CD14-positive monocyte (primary cell): ENCODE measurements at regions not wholly inside any gene's neighbourhood (a gene's known extent, or its start where the extent isn't known, plus 50 kb on each side); places are given as distances from the start of the nearest gene placed in this dataset.
"Not testable (repeated sequence)": the region's sequence is repeated elsewhere in the genome, so short reads cannot be mapped to it uniquely, and the experiment has no call there.

Experiments
- DNase-seq, 3 donors: peaks; one replicate each; pipeline ENCODE4 v3.0.0-alpha.2; 2011 to 2022
- H2AFZ ChIP-seq: 2 replicates; pipeline ENCODE4 v1.6.0; 2012; ENCODE audit warnings: mild to moderate bottlenecking, low read depth, low read length, inconsistent platforms; ENCODE audit not compliant: insufficient read depth, poor library complexity, severe bottlenecking
- H3K27ac ChIP-seq, 2 donors: 1 replicate in 1 of 2; 2 replicates in 1 of 2; pipeline ENCODE4 v1.5.1; 2012 to 2013; ENCODE audit warnings: low read length in 2 of 2, control low read depth in 1 of 2, inconsistent platforms in 1 of 2, low read depth in 1 of 2, mild to moderate bottlenecking in 1 of 2
- H3K27me3 ChIP-seq, 2 donors: one replicate each; pipeline versions ENCODE4 v1.6.0 to v1.6.1; 2011 to 2013; ENCODE audit warnings: low read length in 2 of 2; ENCODE audit not compliant: control insufficient read depth in 2 of 2, insufficient read depth in 2 of 2
- H3K36me3 ChIP-seq, 2 donors: replicated peaks in 1 of 2; 1 replicate in 1 of 2; 2 replicates in 1 of 2; pipeline versions ENCODE4 v1.5.1 to v1.6.1; 2012 to 2013; ENCODE audit warnings: low read length in 2 of 2, control low read depth in 1 of 2, inconsistent platforms in 1 of 2, mild to moderate bottlenecking in 1 of 2; ENCODE audit not compliant: insufficient read depth in 2 of 2, control insufficient read depth in 1 of 2
- H3K4me1 ChIP-seq, 2 donors: 1 replicate in 1 of 2; 2 replicates in 1 of 2; pipeline versions ENCODE4 v1.5.1 to v1.6.1; 2012 to 2013; ENCODE audit warnings: low read length in 2 of 2, control low read depth in 1 of 2, inconsistent platforms in 1 of 2, mild to moderate bottlenecking in 1 of 2, moderate library complexity in 1 of 2; ENCODE audit not compliant: insufficient read depth in 2 of 2, control insufficient read depth in 1 of 2
- H3K4me2 ChIP-seq: replicated peaks from 2 replicates; pipeline ENCODE3; 2012; ENCODE audit warnings: low read length, moderate library complexity, mild to moderate bottlenecking; ENCODE audit not compliant: poor library complexity, severe bottlenecking; ENCODE audit errors: extremely low read depth
- H3K4me3 ChIP-seq, 3 experiments: fragments of 200-600 bp in 1 of 3; sonication (generic) in 1 of 3; replicated peaks in 1 of 3; 1 replicate in 2 of 3; 2 replicates in 1 of 3; pipeline ENCODE4 v1.5.1; 2011 to 2013; ENCODE audit warnings: low read length in 3 of 3, mild to moderate bottlenecking in 3 of 3, control low read depth in 2 of 3, low read depth in 2 of 3, inconsistent platforms in 1 of 3, moderate library complexity in 1 of 3
- H3K79me2 ChIP-seq: 2 replicates; pipeline ENCODE4 v1.6.0; 2012; ENCODE audit warnings: mild to moderate bottlenecking, control low read depth, inconsistent platforms, low read length, moderate library complexity; ENCODE audit not compliant: insufficient read depth
- H3K9ac ChIP-seq: 2 replicates; pipeline ENCODE4 v1.6.0; 2017; ENCODE audit warnings: low read length, mild to moderate bottlenecking; ENCODE audit not compliant: insufficient read depth, poor library complexity, severe bottlenecking
- H3K9me3 ChIP-seq, 2 donors: replicated peaks in 1 of 2; 1 replicate in 1 of 2; 2 replicates in 1 of 2; pipeline versions ENCODE4 v1.5.1 to v1.6.1; 2012 to 2013; ENCODE audit warnings: low read length in 2 of 2, control low read depth in 1 of 2; ENCODE audit not compliant: control insufficient read depth in 1 of 2, insufficient read depth in 1 of 2
- H4K20me1 ChIP-seq: 2 replicates; pipeline ENCODE4 v1.6.0; 2012; ENCODE audit warnings: mild to moderate bottlenecking, low read length, control low read depth, moderate library complexity; ENCODE audit not compliant: insufficient read depth
- H3K27ac Mint-ChIP-seq, 7 donors: one replicate each; pipeline ENCODE4 v1.8.0; 2020; ENCODE audit warnings: mild to moderate bottlenecking in 7 of 7, mixed read lengths in 7 of 7, moderate library complexity in 6 of 7, inconsistent platforms in 2 of 7
- H3K27me3 Mint-ChIP-seq, 3 donors: one replicate each; pipeline ENCODE4 v1.8.0; 2021 to 2022; ENCODE audit warnings: low read depth in 3 of 3, mild to moderate bottlenecking in 3 of 3, mixed read lengths in 3 of 3, moderate library complexity in 3 of 3, inconsistent platforms in 1 of 3
- H3K36me3 Mint-ChIP-seq, 2 donors: one replicate each; pipeline ENCODE4 v1.8.0; 2020; ENCODE audit warnings: mixed read lengths in 2 of 2, inconsistent platforms in 1 of 2, mild to moderate bottlenecking in 1 of 2
- H3K4me1 Mint-ChIP-seq: one replicate; pipeline ENCODE4 v1.8.0; 2020; ENCODE audit warnings: mild to moderate bottlenecking, mixed read lengths
- H3K4me3 Mint-ChIP-seq, 2 donors: one replicate each; pipeline ENCODE4 v1.8.0; 2020; ENCODE audit warnings: mild to moderate bottlenecking in 2 of 2, mixed read lengths in 2 of 2, moderate library complexity in 1 of 2
- H3K9me3 Mint-ChIP-seq, 7 donors: one replicate each; pipeline ENCODE4 v1.8.0; 2020 to 2022; ENCODE audit warnings: mixed read lengths in 7 of 7, mild to moderate bottlenecking in 6 of 7, moderate library complexity in 6 of 7, inconsistent platforms in 2 of 7
- WGBS: methylation state at CpG from one replicate; pipeline ENCODE4 v1.1.5; 2013; ENCODE audit warnings: missing lambda C conversion rate; ENCODE audit not compliant: insufficient coverage; 5-methylcytosine and 5-hydroxymethylcytosine counted together
- intact Hi-C, 2 donors: fragments of 100-400 bp; cut with micrococcal nuclease; formaldehyde crosslinking; loops; one replicate each; pipeline versions ENCODE4 v1.15.0 to v1.15.1; 2023
- TF ChIP-seq, protein P1 (sequence below): fragments of 200-600 bp; IDR thresholded peaks from one replicate; pipeline ENCODE4 v1.8.0; 2022; ENCODE audit warnings: antibody characterized with exemption, mild to moderate bottlenecking

- H3K9ac ChIP-seq = no peak overlapping the region
- peaks cover 0 to 8% (median 4%) of the 10 kb centered on the region in 7 donors for H3K9me3 Mint-ChIP-seq
These were observed 612.9 kb downstream of the GALC start for GRCh38 chr14:87380054-87380453.

GRCh38 chr14:87368751-87369150, 624.2 kb downstream of the GALC start:
- Mint-ChIP-seq H3K36me3 (no peaks in the 10 kb centered on the region), H3K9me3 (peaks cover 0 to 18% (median 7%) of the 10 kb centered on the region in 7 donors), H3K27me3 (peaks cover 0 to 2% (median 2%) of the 10 kb centered on the region in 3 donors), H3K4me1 (no peaks in the 10 kb centered on the region), H3K4me3 (no peak overlapping the region), H3K27ac (no peak overlapping the region)
- Histone ChIP-seq H3K79me2 (no peaks in the 10 kb centered on the region), H3K27ac (no peak overlapping the region), H3K4me3 (no peak overlapping the region), H3K27me3 (no peaks in the 10 kb centered on the region), H4K20me1 (no peaks in the 10 kb centered on the region), H3K9ac (no peak overlapping the region), H3K9me3 (peaks cover 15 to 21% of the 10 kb centered on the region in 2 donors), H3K4me2 (no peak overlapping the region), H3K4me1 (no peaks in the 10 kb centered on the region), H3K36me3 (no peaks in the 10 kb centered on the region), H2AFZ (no peak overlapping the region)
- intact Hi-C loops = no loop called here
- no CpG with 5 or more reads among the region's 2 CpGs for WGBS
- TF ChIP-seq, protein P1, sequence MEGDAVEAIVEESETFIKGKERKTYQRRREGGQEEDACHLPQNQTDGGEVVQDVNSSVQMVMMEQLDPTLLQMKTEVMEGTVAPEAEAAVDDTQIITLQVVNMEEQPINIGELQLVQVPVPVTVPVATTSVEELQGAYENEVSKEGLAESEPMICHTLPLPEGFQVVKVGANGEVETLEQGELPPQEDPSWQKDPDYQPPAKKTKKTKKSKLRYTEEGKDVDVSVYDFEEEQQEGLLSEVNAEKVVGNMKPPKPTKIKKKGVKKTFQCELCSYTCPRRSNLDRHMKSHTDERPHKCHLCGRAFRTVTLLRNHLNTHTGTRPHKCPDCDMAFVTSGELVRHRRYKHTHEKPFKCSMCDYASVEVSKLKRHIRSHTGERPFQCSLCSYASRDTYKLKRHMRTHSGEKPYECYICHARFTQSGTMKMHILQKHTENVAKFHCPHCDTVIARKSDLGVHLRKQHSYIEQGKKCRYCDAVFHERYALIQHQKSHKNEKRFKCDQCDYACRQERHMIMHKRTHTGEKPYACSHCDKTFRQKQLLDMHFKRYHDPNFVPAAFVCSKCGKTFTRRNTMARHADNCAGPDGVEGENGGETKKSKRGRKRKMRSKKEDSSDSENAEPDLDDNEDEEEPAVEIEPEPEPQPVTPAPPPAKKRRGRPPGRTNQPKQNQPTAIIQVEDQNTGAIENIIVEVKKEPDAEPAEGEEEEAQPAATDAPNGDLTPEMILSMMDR = no peak
- DNase-seq = no peak

More at GRCh38 chr14:87380054-87380453, 612.9 kb downstream of the GALC start:
- H3K4me1 ChIP-seq = no peaks in the 10 kb centered on the region
- no peak overlapping the region for H2AFZ ChIP-seq
- H3K9me3 ChIP-seq = peaks cover 3 to 6% of the 10 kb centered on the region in 2 donors
- TF ChIP-seq, protein P1 = no peak
- H3K4me3 Mint-ChIP-seq = no peak overlapping the region
- H3K36me3 ChIP-seq = no peaks in the 10 kb centered on the region
- H4K20me1 ChIP-seq = no peaks in the 10 kb centered on the region
- H3K27me3 Mint-ChIP-seq = no peaks in the 10 kb centered on the region
- no peak overlapping the region for H3K27ac ChIP-seq
- no peaks in the 10 kb centered on the region for H3K79me2 ChIP-seq
- no peaks in the 10 kb centered on the region for H3K36me3 Mint-ChIP-seq
- DNase-seq = no peak
- no peak overlapping the region for H3K4me3 ChIP-seq
- H3K27me3 ChIP-seq = no peaks in the 10 kb centered on the region
- no peak overlapping the region for H3K27ac Mint-ChIP-seq
- intact Hi-C loops = no loop called here
- H3K4me2 ChIP-seq = no peak overlapping the region
- WGBS = no CpG with 5 or more reads among the region's 2 CpGs
- H3K4me1 Mint-ChIP-seq = no peaks in the 10 kb centered on the region

DNA sequence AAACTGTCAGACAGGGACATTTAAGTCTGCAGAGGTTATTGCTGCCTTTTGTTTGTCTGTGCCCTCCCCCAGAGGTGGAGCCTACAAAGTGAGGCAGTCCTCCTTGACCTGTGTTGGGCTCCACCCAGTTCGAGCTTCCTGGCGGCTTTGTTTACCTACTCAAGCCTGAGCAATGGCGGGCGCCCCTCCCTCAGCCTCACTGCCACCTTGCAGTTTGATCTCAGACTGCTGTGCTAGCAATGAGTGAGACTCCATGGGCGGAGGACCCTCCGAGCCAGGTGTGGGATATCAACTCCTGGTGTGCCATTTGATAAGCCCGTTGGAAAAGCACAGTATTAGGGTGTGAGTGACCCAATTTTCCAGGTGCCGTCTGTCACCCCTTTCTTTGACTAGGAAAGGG, 632.7 kb downstream of the GALC start:
- H3K9ac ChIP-seq, H3K4me2 ChIP-seq, H3K4me1 ChIP-seq, H3K27ac Mint-ChIP-seq, H2AFZ ChIP-seq, H3K27ac ChIP-seq, intact Hi-C loops, H3K27me3 ChIP-seq, DNase-seq, H3K4me3 ChIP-seq, H4K20me1 ChIP-seq, H3K79me2 ChIP-seq, H3K4me3 Mint-ChIP-seq, H3K36me3 Mint-ChIP-seq, H3K27me3 Mint-ChIP-seq, H3K4me1 Mint-ChIP-seq, H3K36me3 ChIP-seq: not testable (repeated sequence)
- WGBS = 83% methylated on average over 5 of the region's 8 CpGs
- H3K9me3 ChIP-seq = peaks cover 17% of the 10 kb centered on the region in 2 donors
- H3K9me3 Mint-ChIP-seq = peaks cover 4 to 24% (median 17%) of the 10 kb centered on the region in 7 donors
